ENCODE measurements at regions not wholly inside any gene's neighbourhood (a gene's known extent, or its start where the extent isn't known, plus 50 kb on each side); places are given as distances from the start of the nearest gene placed in this dataset.

DNA sequence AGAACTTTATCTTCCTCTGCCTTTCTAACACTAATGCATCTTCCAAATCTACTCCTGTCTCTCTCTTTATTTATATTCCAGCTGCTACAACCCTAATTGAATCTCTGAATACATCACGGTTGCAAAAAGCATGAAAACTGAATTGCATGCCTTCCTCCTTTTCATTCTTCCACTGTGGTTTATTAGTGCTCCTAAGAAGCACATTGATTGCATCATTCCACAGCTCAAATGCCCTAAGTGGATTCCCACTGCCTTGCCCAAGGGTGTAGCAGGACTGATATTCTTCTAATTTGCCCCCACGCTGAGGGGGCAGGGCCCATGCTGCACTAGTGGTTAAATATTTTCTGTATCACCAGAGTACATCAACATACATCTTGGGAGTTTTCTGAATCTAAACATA is 640.8 kb downstream of the EFNB2 start:
- no peak for TF ChIP-seq YY1 (IDR thresholded peaks at IDR 0.05; ENCODE audit: insufficient read depth, insufficient read length)
- TF ChIP-seq ZNF274 (IDR thresholded peaks at IDR 0.05; ENCODE audit: low read depth, low read length), result no peak
- no peak for TF ChIP-seq SUZ12 (IDR thresholded peaks at IDR 0.05; ENCODE audit: extremely low read depth, insufficient read depth, insufficient read length)
